ENCODE measurements at regions not wholly inside any gene's neighbourhood (a gene's known extent, or its start where the extent isn't known, plus 50 kb on each side); places are given as distances from the start of the nearest gene placed in this dataset.
"Not testable (repeated sequence)": the region's sequence is repeated elsewhere in the genome, so short reads cannot be mapped to it uniquely, and the experiment has no call there.

DNA sequence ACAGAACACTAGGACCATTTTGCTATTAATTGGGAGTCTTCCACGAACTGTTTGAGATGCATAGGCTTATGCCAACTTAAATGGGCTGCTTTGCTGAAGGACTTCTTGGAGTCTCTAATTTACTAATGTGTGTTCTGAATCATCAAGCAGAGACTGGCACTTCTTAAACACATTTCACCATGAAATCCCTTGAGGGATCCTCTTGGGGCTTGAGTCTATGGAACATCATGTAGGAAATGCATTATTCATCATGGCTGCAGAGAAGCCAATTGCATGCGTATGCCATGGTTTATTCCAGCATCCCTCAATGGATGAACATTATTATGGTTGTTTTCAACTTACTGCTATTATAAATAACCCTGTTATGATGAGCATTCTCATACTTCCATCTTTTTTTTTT is 73.4 kb downstream of the FGD2 start:
- DNase-seq (ENCODE audit: low read depth), result no peak
- Histone ChIP-seq H3K36me3 (ENCODE audit: control insufficient read depth, insufficient read depth, low read length) (no peaks in the 10 kb centered on the region), H3K27me3 (ENCODE audit: control insufficient read depth, insufficient read depth, low read length) (peaks cover 3% of the 10 kb centered on the region; the same call in 1 of the 2 replicates), H3K4me3 (ENCODE audit: low read depth, low read length) (no peak overlapping the region)
- POLR2A ChIA-PET, result no interaction called here
- CTCF ChIA-PET, result no interaction called here
- TF ChIP-seq CTCF (IDR thresholded peaks at IDR 0.05; ENCODE audit: insufficient read depth, low read depth, low read length), result no peak

GRCh38 chr6:37081042-37081607 is 75.7 kb downstream of the FGD2 start:
- Histone ChIP-seq H3K4me3 (ENCODE audit: low read depth, low read length) (no peak overlapping the region), H3K36me3 (ENCODE audit: control insufficient read depth, insufficient read depth, low read length) (no peaks in the 10 kb centered on the region), H3K27me3 (ENCODE audit: control insufficient read depth, insufficient read depth, low read length) (peaks cover 2% of the 10 kb centered on the region; the same call in 1 of the 2 replicates)
- ChIA-PET CTCF (interaction anchor here (0.8 to 1.7 kb wide), 2 partner anchors 10 to 91 kb away, joined by 3 to 4 read pairs; no protein-coding TSS in a partner anchor), POLR2A (no interaction called here)
- DNase-seq (ENCODE audit: low read depth), result no peak
- no peak for TF ChIP-seq CTCF (IDR thresholded peaks at IDR 0.05; ENCODE audit: insufficient read depth, low read depth, low read length)

- no peak for DNase-seq (ENCODE audit: low read depth)
- TF ChIP-seq CTCF (IDR thresholded peaks at IDR 0.05; ENCODE audit: insufficient read depth, low read depth, low read length), result no peak
- POLR2A ChIA-PET, result no interaction called here
- Histone ChIP-seq H3K4me3 (ENCODE audit: low read depth, low read length) (no peak overlapping the region), H3K27me3 (ENCODE audit: control insufficient read depth, insufficient read depth, low read length) (peaks cover 2% of the 10 kb centered on the region; the same call in 1 of the 2 replicates), H3K36me3 (ENCODE audit: control insufficient read depth, insufficient read depth, low read length) (no peaks in the 10 kb centered on the region)
- CTCF ChIA-PET, result interaction anchor here (0.5 to 2.8 kb wide), 5 partner anchors 11 to 128 kb away, joined by 3 to 9 read pairs (median 4); no protein-coding TSS in a partner anchor
Measured at GRCh38 chr6:37082390-37083130, 77.1 kb downstream of the FGD2 start.

DNA sequence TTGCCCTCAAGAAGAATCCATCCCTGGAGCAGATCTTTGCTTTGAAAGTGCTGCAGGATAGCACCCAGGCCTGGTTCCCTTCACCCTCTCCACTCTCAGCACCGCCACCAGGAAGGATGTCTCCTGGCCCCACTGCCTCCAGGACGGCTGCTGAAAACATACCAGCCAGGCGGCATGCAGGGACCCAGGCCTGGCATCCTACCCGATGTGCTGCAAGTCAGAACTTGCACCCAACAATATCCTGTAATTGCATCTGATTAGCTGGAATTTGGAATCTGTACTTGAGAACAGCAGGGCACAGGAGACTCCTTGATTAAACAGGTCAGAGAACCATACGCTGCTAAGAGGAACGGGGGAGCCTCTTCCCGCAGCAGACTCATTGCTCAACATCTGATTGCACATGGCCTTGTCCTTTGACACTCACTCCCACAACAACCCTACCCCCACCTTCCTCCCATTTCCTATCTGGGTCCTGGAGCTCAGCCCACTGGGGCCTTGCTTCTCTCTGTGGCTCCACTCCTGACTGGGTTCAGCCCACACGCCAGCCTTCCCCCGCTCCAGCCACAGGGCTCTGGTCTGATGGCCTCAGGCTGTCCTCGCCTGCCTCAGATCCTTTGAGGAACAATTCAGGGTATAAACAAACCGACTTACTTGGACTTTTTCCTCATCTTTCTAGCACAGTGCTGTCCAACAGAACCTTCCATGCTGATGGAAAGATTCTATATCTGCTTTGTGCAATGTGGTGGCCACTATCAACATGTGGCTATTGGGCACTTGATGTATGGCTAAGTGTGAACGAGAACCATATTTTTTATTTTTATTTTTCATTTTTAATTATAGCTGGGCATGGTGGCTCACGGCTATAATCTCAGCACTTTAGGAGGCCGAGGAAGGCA is 78.0 kb downstream of the FGD2 start:
- TF ChIP-seq CTCF (IDR thresholded peaks at IDR 0.05; ENCODE audit: insufficient read depth, low read depth, low read length), result no peak
- Histone ChIP-seq H3K4me3 (ENCODE audit: low read depth, low read length) (no peak overlapping the region), H3K36me3 (ENCODE audit: control insufficient read depth, insufficient read depth, low read length) (no peaks in the 10 kb centered on the region), H3K27me3 (ENCODE audit: control insufficient read depth, insufficient read depth, low read length) (peaks cover 2% of the 10 kb centered on the region; the same call in 1 of the 2 replicates)
- DNase-seq (ENCODE audit: low read depth), result peak; percentile 62
- CTCF ChIA-PET, result interaction anchor here (0.5 to 2.8 kb wide), 5 partner anchors 11 to 127 kb away, joined by 3 to 9 read pairs (median 4); no protein-coding TSS in a partner anchor
- POLR2A ChIA-PET, result interaction anchor here (0.6 to 0.8 kb wide), 2 partner anchors 61 to 85 kb away, joined by 3 read pairs; no protein-coding TSS in a partner anchor

GRCh38 chr6:37084665-37085064 is 79.2 kb downstream of the FGD2 start:
- not testable (repeated sequence) for H3K36me3 ChIP-seq (ENCODE audit: control insufficient read depth, insufficient read depth, low read length); H3K4me3 ChIP-seq (ENCODE audit: low read depth, low read length); H3K27me3 ChIP-seq (ENCODE audit: control insufficient read depth, insufficient read depth, low read length); DNase-seq (ENCODE audit: low read depth)
- ChIA-PET CTCF (interaction anchor here (1.6 kb wide), 1 partner anchor 11 kb away, joined by 4 read pairs; no protein-coding TSS in a partner anchor), POLR2A (interaction anchor here (0.9 kb wide), 1 partner anchor 89 kb away, joined by 10 read pairs; no protein-coding TSS in a partner anchor)

Data from BJ (cell line).